ENCODE measurements at regions not wholly inside any gene's neighbourhood (a gene's known extent, or its start where the extent isn't known, plus 50 kb on each side); places are given as distances from the start of the nearest gene placed in this dataset.

GRCh38 chr4:148717988-148718387, 275.8 kb upstream of the NR3C2 start:
- Mint-ChIP-seq H3K27ac (no peak overlapping the region), H3K4me1 (peaks cover 8% of the 10 kb centered on the region), H3K27me3 (ENCODE audit: low read depth, poor library complexity) (peaks cover 3% of the 10 kb centered on the region), H3K4me3 (no peak overlapping the region), H3K9me3 (peaks cover 15% of the 10 kb centered on the region), H3K36me3 (ENCODE audit: low read depth) (no peaks in the 10 kb centered on the region)
- DNase-seq, result no peak
- no peak for TF ChIP-seq CTCF (IDR thresholded peaks at IDR 0.05)

GRCh38 chr4:148716431-148717052, 274.3 kb upstream of the NR3C2 start:
- Mint-ChIP-seq H3K9me3 (peaks cover 2% of the 10 kb centered on the region), H3K27me3 (ENCODE audit: low read depth, poor library complexity) (peaks cover 3% of the 10 kb centered on the region), H3K36me3 (ENCODE audit: low read depth) (no peaks in the 10 kb centered on the region), H3K4me1 (peaks cover 8% of the 10 kb centered on the region), H3K27ac (no peak overlapping the region), H3K4me3 (no peak overlapping the region)
- no peak for TF ChIP-seq CTCF (IDR thresholded peaks at IDR 0.05)
- no peak for DNase-seq

- DNase-seq, result no peak
- Mint-ChIP-seq H3K4me3 (no peak overlapping the region), H3K27me3 (ENCODE audit: low read depth, poor library complexity) (no peaks in the 10 kb centered on the region), H3K36me3 (ENCODE audit: low read depth) (peaks cover 7% of the 10 kb centered on the region), H3K9me3 (peaks cover 21% of the 10 kb centered on the region), H3K27ac (no peak overlapping the region), H3K4me1 (no peaks in the 10 kb centered on the region)
- TF ChIP-seq CTCF (IDR thresholded peaks at IDR 0.05), result no peak
Measured at GRCh38 chr4:148704291-148704690, 262.1 kb upstream of the NR3C2 start.

- no peak for TF ChIP-seq CTCF (IDR thresholded peaks at IDR 0.05)
- H3K4me1 Mint-ChIP-seq, result peaks cover 5% of the 10 kb centered on the region
Measured at GRCh38 chr4:148694702-148695101, 252.5 kb upstream of the NR3C2 start.

GRCh38 chr4:148693913-148694649, 251.9 kb upstream of the NR3C2 start:
- H3K9me3 Mint-ChIP-seq, result no peaks in the 10 kb centered on the region
- no peak overlapping the region for H3K4me3 Mint-ChIP-seq
- no peaks in the 10 kb centered on the region for H3K36me3 Mint-ChIP-seq (ENCODE audit: low read depth)
- no peak for TF ChIP-seq CTCF (IDR thresholded peaks at IDR 0.05)
- H3K4me1 Mint-ChIP-seq, result peaks cover 5% of the 10 kb centered on the region
- no peak for DNase-seq
- no peak overlapping the region for H3K27ac Mint-ChIP-seq
- H3K27me3 Mint-ChIP-seq (ENCODE audit: low read depth, poor library complexity), result no peaks in the 10 kb centered on the region

More at GRCh38 chr4:148694702-148695101, 252.5 kb upstream of the NR3C2 start:
- Mint-ChIP-seq H3K27me3 (ENCODE audit: low read depth, poor library complexity) (no peaks in the 10 kb centered on the region), H3K36me3 (ENCODE audit: low read depth) (no peaks in the 10 kb centered on the region), H3K27ac (no peak overlapping the region), H3K4me3 (no peak overlapping the region), H3K9me3 (no peaks in the 10 kb centered on the region)
- DNase-seq, result no peak

- no peaks in the 10 kb centered on the region for H3K9me3 Mint-ChIP-seq
- H3K36me3 Mint-ChIP-seq (ENCODE audit: low read depth), result no peaks in the 10 kb centered on the region
- no peak overlapping the region for H3K4me3 Mint-ChIP-seq
- H3K27me3 Mint-ChIP-seq (ENCODE audit: low read depth, poor library complexity), result no peaks in the 10 kb centered on the region
- H3K4me1 Mint-ChIP-seq, result peaks cover 5% of the 10 kb centered on the region
- no peak overlapping the region for H3K27ac Mint-ChIP-seq
- no peak for TF ChIP-seq CTCF (IDR thresholded peaks at IDR 0.05)
- DNase-seq, result no peak
Measured at GRCh38 chr4:148692242-148692641, 250.0 kb upstream of the NR3C2 start.

Data from nephron progenitor cell (in vitro differentiated cells).